MM.1S (cell line): ENCODE measurements at regions not wholly inside any gene's neighbourhood (a gene's known extent, or its start where the extent isn't known, plus 50 kb on each side); places are given as distances from the start of the nearest gene placed in this dataset.

Experiments
- CTCF ChIP-seq: fragments of 300-600 bp; sonication (generic); IDR thresholded peaks from 2 replicates; pipeline ENCODE4 v1.5.1; 2016; ENCODE audit warnings: antibody characterized with exemption, low read length, mixed read lengths
- EZH2 ChIP-seq: fragments of 300-600 bp; sonication (generic); optimal IDR thresholded peaks from 2 replicates; pipeline ENCODE3; 2017; ENCODE audit warnings: low read depth, mild to moderate bottlenecking, antibody characterized with exemption, low read length, mixed read lengths
- EZH2phosphoT487 ChIP-seq: fragments of 300-600 bp; sonication (generic); IDR thresholded peaks from 2 replicates; pipeline ENCODE4 v1.6.1; 2018; ENCODE audit warnings: antibody characterized with exemption, low read length

DNA sequence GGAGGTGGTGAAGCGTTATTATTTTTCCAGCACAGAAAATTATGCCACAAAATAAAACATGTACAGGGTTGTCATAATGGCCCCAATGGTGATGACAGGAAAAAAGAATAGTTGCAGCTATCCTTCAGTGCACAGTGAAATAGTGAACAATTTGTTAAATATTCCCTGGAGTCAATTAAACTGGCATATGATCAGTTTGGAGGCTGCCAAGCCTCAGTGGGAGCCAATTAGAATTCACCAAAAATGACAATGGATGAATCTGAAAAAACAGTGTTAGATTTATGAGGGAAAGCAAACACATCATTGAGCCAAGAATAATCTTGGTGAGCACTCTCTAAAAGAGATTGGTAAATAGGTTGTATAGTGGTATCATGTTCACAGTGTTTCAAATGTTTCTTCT lies 146.3 kb downstream of the OTUD1 start:
- TF ChIP-seq CTCF = no peak
- TF ChIP-seq EZH2 = no peak
- TF ChIP-seq EZH2phosphoT487 = no peak
